GM21723 (cell line): ENCODE measurements at regions not wholly inside any gene's neighbourhood (a gene's known extent, or its start where the extent isn't known, plus 50 kb on each side); places are given as distances from the start of the nearest gene placed in this dataset.

Experiments
- ATAC-seq: cut with Tn5 transposase; IDR thresholded peaks from one replicate; pipeline ENCODE4 v1.9.1; 2021; ENCODE audit warnings: mild to moderate bottlenecking, moderate library complexity; ENCODE audit not compliant: unreplicated experiment

GRCh38 chr10:21176934-21177480 lies 279.9 kb upstream of the NEBL start:
- no peak for ATAC-seq

- ATAC-seq: no peak
These were observed 278.7 kb upstream of the NEBL start for GRCh38 chr10:21175797-21176196.

GRCh38 chr10:21174715-21175495 lies 277.8 kb upstream of the NEBL start:
- ATAC-seq: no peak

GRCh38 chr10:21173802-21174714 lies 276.9 kb upstream of the NEBL start:
- peak; percentile 54 for ATAC-seq

- no peak for ATAC-seq
These were observed 276.1 kb upstream of the NEBL start for GRCh38 chr10:21172930-21173801.

- no peak for ATAC-seq
These were observed 275.4 kb upstream of the NEBL start for GRCh38 chr10:21172542-21172929.

- ATAC-seq: no peak
These were observed 274.9 kb upstream of the NEBL start for GRCh38 chr10:21171936-21172541.

GRCh38 chr10:21171197-21171935 lies 274.3 kb upstream of the NEBL start:
- ATAC-seq: no peak

- no peak for ATAC-seq
These were observed 273.1 kb upstream of the NEBL start for GRCh38 chr10:21170216-21170615.

GRCh38 chr10:21169271-21169670 lies 272.2 kb upstream of the NEBL start:
- ATAC-seq: no peak

GRCh38 chr10:21167288-21168010 lies 270.3 kb upstream of the NEBL start:
- ATAC-seq: no peak

GRCh38 chr10:21166557-21167287 lies 269.6 kb upstream of the NEBL start:
- ATAC-seq: no peak

- no peak for ATAC-seq
These were observed 268.4 kb upstream of the NEBL start for GRCh38 chr10:21165489-21165888.

GRCh38 chr10:21164687-21165086 lies 267.6 kb upstream of the NEBL start:
- no peak for ATAC-seq

GRCh38 chr10:21162948-21163347 lies 265.8 kb upstream of the NEBL start:
- ATAC-seq: no peak

- ATAC-seq: no peak
These were observed 264.5 kb upstream of the NEBL start for GRCh38 chr10:21161647-21162046.

- no peak for ATAC-seq
These were observed 264.0 kb upstream of the NEBL start for GRCh38 chr10:21161090-21161625.

- no peak for ATAC-seq
These were observed 263.0 kb upstream of the NEBL start for GRCh38 chr10:21160116-21160515.
